ENCODE measurements at regions not wholly inside any gene's neighbourhood (a gene's known extent, or its start where the extent isn't known, plus 50 kb on each side); places are given as distances from the start of the nearest gene placed in this dataset.

GRCh38 chr9:16125629-16126028 is 572.8 kb downstream of the CCDC171 start:
- no peak for ATAC-seq
- H3K9me3 ChIP-seq: no peaks in the 10 kb centered on the region
- no peak for DNase-seq
- intact Hi-C loops (cut with DNase I): no loop called here
- H3K4me3 ChIP-seq: no peak overlapping the region
- no peak overlapping the region for H3K27ac ChIP-seq
- H3K27me3 ChIP-seq: no peaks in the 10 kb centered on the region
- H3K36me3 ChIP-seq: no peaks in the 10 kb centered on the region
- H3K4me1 ChIP-seq: no peaks in the 10 kb centered on the region
- TF ChIP-seq, protein P1, sequence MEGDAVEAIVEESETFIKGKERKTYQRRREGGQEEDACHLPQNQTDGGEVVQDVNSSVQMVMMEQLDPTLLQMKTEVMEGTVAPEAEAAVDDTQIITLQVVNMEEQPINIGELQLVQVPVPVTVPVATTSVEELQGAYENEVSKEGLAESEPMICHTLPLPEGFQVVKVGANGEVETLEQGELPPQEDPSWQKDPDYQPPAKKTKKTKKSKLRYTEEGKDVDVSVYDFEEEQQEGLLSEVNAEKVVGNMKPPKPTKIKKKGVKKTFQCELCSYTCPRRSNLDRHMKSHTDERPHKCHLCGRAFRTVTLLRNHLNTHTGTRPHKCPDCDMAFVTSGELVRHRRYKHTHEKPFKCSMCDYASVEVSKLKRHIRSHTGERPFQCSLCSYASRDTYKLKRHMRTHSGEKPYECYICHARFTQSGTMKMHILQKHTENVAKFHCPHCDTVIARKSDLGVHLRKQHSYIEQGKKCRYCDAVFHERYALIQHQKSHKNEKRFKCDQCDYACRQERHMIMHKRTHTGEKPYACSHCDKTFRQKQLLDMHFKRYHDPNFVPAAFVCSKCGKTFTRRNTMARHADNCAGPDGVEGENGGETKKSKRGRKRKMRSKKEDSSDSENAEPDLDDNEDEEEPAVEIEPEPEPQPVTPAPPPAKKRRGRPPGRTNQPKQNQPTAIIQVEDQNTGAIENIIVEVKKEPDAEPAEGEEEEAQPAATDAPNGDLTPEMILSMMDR (IDR thresholded peaks at IDR 0.05): no peak

DNA sequence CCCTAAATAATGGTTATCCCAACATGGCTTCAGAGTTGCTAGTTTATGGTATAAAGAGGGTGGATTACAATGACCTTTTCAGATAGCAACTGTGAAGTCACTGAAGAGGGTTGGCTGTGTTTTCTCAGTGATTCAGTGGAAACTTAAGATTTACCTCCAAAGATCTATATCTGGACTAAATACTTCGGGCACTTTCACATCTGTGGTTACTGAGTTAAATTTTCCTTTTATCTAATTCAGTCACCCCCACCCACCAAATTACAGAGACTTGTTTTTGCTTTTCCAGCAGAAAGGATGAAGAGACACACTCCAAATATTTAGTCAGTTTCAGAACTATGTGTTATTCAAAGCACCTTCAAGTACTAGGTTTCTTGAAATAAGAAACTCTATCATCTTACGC is 573.2 kb downstream of the CCDC171 start:
- no peaks in the 10 kb centered on the region for H3K9me3 ChIP-seq
- intact Hi-C loops (cut with DNase I): no loop called here
- H3K4me3 ChIP-seq: no peak overlapping the region
- H3K4me1 ChIP-seq: no peaks in the 10 kb centered on the region
- TF ChIP-seq, protein P1 (IDR thresholded peaks at IDR 0.05): no peak
- no peaks in the 10 kb centered on the region for H3K36me3 ChIP-seq
- no peak for ATAC-seq
- H3K27me3 ChIP-seq: no peaks in the 10 kb centered on the region
- H3K27ac ChIP-seq: no peak overlapping the region
- DNase-seq: no peak

DNA sequence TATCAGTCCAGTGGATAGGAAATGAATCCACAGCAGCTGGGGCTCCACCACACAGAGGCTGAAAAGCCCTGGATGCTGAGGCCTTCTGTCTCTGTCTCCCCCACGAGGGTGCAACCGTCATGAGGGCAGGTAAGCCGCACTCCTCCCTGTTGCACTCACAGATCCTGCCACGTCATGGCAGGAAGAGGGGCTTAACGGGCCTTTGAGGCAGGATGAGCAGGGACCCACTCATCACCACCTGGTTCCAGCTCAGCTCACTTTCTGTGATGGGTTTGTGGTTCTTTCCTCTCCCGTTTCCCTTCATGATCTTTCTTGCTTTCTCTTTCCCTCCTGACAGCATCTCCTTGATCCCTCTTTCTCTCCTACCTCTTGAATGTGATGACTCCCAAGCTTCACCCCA is 575.2 kb downstream of the CCDC171 start:
- intact Hi-C loops (cut with DNase I): no loop called here
- TF ChIP-seq, protein P1 (IDR thresholded peaks at IDR 0.05): no peak
- no peak for ATAC-seq

DNA sequence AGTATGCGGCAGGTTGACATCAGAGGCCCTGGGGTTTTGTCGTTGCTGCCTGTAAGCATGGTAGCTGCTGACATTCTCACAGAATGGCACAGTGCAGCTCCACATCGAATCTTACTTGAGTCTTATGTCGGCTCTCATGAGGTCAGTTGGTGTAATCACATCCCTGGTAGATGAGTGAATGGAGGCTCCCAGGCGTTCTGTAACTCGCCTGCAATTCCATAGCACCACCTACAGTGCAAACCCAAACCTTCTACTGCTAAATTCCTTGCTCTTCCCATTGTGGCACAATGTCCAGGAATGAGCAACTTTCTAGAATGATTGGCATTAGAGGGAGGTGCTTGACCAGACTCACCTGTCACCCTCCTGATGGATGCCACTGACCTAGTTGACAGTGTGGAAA is 578.4 kb downstream of the CCDC171 start:
- Histone ChIP-seq H3K9me3 (no peaks in the 10 kb centered on the region), H3K27me3 (no peaks in the 10 kb centered on the region), H3K36me3 (no peaks in the 10 kb centered on the region), H3K27ac (no peak overlapping the region), H3K4me1 (peaks cover 0 to 5% of the 10 kb centered on the region in 2 donors), H3K4me3 (no peak overlapping the region)
- ATAC-seq (no peak), DNase-seq (no peak)
- TF ChIP-seq, protein P1 (IDR thresholded peaks at IDR 0.05): no peak
- intact Hi-C loops (cut with DNase I): no loop called here

More for the DNA sequence above, 575.2 kb downstream of the CCDC171 start:
- no peak for DNase-seq
- no peaks in the 10 kb centered on the region for H3K9me3 ChIP-seq
- no peaks in the 10 kb centered on the region for H3K4me1 ChIP-seq
- no peak overlapping the region for H3K4me3 ChIP-seq
- H3K27me3 ChIP-seq: no peaks in the 10 kb centered on the region
- no peaks in the 10 kb centered on the region for H3K36me3 ChIP-seq
- no peak overlapping the region for H3K27ac ChIP-seq

GRCh38 chr9:16132513-16132912 is 579.7 kb downstream of the CCDC171 start:
- intact Hi-C loops (cut with DNase I): no loop called here
- TF ChIP-seq, protein P1 (IDR thresholded peaks at IDR 0.05): no peak
- Histone ChIP-seq H3K36me3 (no peaks in the 10 kb centered on the region), H3K4me1 (peaks cover 0 to 5% of the 10 kb centered on the region in 2 donors), H3K4me3 (no peak overlapping the region), H3K27ac (no peak overlapping the region), H3K9me3 (no peaks in the 10 kb centered on the region), H3K27me3 (no peaks in the 10 kb centered on the region)
- no peak for ATAC-seq
- no peak for DNase-seq

Data from left lung (tissue), 4 donors.